Neutrophil (primary cell): ENCODE measurements at regions not wholly inside any gene's neighbourhood (a gene's known extent, or its start where the extent isn't known, plus 50 kb on each side); places are given as distances from the start of the nearest gene placed in this dataset.

ENCODE experiments used
- H3K27ac ChIP-seq: fragments of 200-600 bp; sonication (generic); 2 replicates; pipeline ENCODE4 v1.5.1; 2016; ENCODE audit warnings: mild to moderate bottlenecking, moderate library complexity
- H3K27me3 ChIP-seq: fragments of 200-600 bp; sonication (generic); 2 replicates; pipeline ENCODE4 v1.6.0; 2016; ENCODE audit warnings: mild to moderate bottlenecking
- H3K36me3 ChIP-seq: fragments of 200-600 bp; sonication (generic); 2 replicates; pipeline ENCODE4 v1.5.1; 2017
- H3K4me1 ChIP-seq, 2 experiments: fragments of 200-600 bp in 1 of 2; sonication (generic) in 1 of 2; 1 replicate in 1 of 2; 2 replicates in 1 of 2; pipeline versions ENCODE4 v1.5.1 to v1.6.1; 2013 to 2016; ENCODE audit warnings: low read depth in 1 of 2, low read length in 1 of 2, mild to moderate bottlenecking in 1 of 2, moderate library complexity in 1 of 2; ENCODE audit not compliant: control insufficient read depth in 1 of 2, insufficient read depth in 1 of 2
- H3K4me3 ChIP-seq, 2 experiments: fragments of 200-600 bp in 1 of 2; sonication (generic) in 1 of 2; 1 replicate in 1 of 2; 2 replicates in 1 of 2; pipeline ENCODE4 v1.5.1; 2013 to 2016; ENCODE audit warnings: low read depth in 1 of 2, low read length in 1 of 2, mild to moderate bottlenecking in 1 of 2, moderate library complexity in 1 of 2
- H3K9me3 ChIP-seq: fragments of 200-600 bp; sonication (generic); 2 replicates; pipeline ENCODE4 v1.5.1; 2016
- CTCF ChIP-seq: fragments of 200-600 bp; sonication (generic); IDR thresholded peaks from 2 replicates; pipeline ENCODE4 v1.5.1; 2016; ENCODE audit warnings: antibody characterized with exemption

DNA sequence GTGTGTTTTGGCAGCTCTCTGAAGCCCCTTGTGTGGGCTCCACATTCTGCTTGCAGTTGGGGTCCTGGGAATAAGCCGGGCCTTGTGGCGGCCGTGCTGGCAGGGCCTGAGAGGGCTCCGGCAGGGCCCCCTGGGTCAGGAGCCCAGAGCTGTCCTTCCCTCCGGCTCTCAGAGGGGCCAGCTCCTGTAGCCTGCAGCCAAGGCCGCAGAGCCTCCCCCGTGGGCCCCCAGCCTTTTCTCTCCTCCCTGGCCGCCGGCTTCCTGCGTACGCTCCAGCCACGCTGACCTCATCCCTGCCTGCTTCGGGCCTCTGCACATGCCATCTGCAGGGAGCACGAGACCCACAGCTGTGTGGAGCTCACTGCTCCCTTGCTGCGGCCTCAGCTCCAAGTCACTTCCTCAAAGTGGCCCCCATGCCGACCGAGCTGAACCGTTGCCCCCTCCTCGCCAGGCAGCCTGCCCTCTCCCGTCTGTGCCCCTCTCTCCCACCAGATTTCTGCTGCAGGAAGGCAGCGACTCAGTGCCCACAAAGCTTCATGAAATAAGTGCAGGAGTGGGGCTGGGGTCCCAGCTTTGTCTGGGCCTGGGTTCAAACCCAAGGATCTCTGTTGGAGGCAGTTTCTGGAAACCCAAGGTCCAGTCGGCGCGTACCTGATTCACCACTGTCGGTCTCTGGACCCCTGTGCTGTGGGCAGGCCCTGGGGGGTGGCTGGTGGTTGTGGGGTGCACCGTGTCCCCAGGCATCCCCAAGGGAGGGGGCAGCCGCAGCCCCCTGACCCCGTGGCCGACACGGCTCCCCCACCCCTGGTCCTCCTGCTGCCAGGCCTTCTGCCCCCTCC, 57.1 kb upstream of the NKX1-1 start:
- Histone ChIP-seq H3K4me3 (no peak overlapping the region), H3K27me3 (peaks cover 51% of the 10 kb centered on the region), H3K9me3 (no peaks in the 10 kb centered on the region), H3K36me3 (no peaks in the 10 kb centered on the region), H3K27ac (no peak overlapping the region), H3K4me1 (no peaks in the 10 kb centered on the region)
- no peak for TF ChIP-seq CTCF

DNA sequence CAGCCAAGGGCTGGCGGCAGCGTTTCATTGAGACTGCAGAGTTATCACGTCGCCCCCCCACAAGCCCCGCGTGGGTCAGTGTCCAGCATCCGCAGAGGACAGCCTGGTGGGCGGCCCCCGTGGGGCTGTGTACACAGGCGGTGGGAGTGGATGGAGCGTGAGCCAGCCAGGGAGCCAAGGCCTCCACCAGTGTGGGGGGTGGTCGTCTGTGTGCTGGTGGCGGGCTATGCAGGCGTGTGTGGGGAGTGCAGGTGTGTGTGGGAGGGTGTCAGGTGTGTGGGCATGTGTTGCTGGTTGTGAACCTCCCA, 56.5 kb upstream of the NKX1-1 start:
- no peak overlapping the region for H3K27ac ChIP-seq
- no peaks in the 10 kb centered on the region for H3K4me1 ChIP-seq
- no peaks in the 10 kb centered on the region for H3K36me3 ChIP-seq
- H3K9me3 ChIP-seq: no peaks in the 10 kb centered on the region
- TF ChIP-seq CTCF: no peak
- no peak overlapping the region for H3K4me3 ChIP-seq
- peaks cover 54% of the 10 kb centered on the region for H3K27me3 ChIP-seq

DNA sequence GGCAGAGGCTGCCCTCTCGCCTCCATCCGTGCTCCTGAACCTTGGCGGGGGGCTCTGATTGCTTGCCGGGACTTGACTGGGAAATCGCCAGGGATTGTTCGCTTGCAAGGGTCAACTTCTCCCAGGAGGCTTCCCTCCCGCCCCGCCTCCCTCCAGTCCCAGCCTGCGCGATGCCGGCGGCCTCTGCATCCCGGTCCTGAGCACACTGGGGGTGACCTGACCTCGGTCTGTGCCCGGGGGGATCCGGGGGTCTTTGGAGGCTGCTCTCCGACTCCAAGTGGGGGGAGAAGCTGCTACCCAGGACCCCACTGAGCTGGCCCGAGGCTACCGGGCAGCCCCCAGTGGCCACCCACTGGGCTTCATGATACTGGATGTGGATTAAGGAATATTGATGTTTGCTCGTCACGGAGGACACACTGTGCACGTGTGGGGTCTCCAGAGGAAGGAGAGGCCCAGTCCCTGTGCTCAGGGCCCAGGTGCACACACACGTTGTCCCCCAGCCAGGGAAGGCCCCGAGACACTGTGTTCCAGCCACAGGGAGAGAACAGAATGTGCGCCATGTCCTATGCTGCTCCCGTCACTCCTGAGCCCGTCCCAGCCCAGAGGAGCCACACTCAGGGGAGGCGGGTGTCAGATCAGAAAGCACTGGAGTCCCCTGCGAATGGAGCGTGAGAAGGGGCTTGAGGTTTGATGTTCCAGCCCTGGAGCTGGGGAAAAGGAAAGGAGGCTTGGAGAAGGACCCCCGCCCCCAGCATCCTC, 55.9 kb upstream of the NKX1-1 start:
- no peaks in the 10 kb centered on the region for H3K4me1 ChIP-seq
- no peak for TF ChIP-seq CTCF
- H3K9me3 ChIP-seq: no peaks in the 10 kb centered on the region
- peaks cover 59% of the 10 kb centered on the region for H3K27me3 ChIP-seq
- H3K27ac ChIP-seq: no peak overlapping the region
- H3K36me3 ChIP-seq: no peaks in the 10 kb centered on the region
- no peak overlapping the region for H3K4me3 ChIP-seq

- Histone ChIP-seq H3K4me1 (no peaks in the 10 kb centered on the region), H3K36me3 (no peaks in the 10 kb centered on the region), H3K27ac (no peak overlapping the region), H3K27me3 (peaks cover 62% of the 10 kb centered on the region), H3K9me3 (no peaks in the 10 kb centered on the region), H3K4me3 (no peak overlapping the region)
- TF ChIP-seq CTCF: no peak
These were observed 55.0 kb upstream of the NKX1-1 start for GRCh38 chr4:1460967-1461868.

DNA sequence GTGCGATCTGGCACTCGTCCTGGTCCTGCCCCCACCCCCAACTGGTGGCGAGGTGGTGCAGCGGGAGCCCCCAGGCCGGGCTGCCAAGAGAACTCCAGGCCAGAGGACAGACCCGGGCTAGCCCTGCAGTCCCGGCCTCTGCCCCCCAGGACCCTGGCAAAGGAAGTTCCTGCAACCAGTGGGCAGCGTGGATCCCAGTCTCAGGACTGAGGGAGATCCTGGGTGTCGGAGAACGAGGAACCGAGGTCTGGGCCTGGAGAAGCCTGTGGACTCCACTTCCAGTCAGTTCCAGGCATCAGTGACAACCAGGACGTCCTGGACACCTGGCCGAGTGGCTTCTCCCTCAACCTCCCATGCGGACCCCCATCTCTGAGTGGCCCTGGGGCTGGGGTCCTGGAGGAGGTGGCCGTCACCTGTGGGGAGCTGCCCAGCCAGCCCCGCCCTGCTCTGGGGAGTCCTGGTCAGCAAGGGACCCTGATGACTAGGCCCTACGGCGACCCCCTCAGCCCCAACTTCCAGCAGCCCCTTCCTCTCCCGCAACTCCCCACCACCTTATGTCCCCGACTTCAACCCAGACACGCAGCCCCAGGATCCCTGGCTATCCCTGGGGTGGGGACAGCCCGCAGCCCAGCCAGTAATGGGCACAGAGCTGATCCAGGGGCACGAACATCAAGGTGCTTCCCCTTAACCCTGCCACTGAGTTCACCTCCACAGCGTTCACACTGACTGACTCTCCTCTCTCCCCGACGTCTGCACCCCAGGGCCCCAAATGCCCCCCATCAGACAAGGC, 53.7 kb upstream of the NKX1-1 start:
- no peak for TF ChIP-seq CTCF
- H3K4me1 ChIP-seq: no peaks in the 10 kb centered on the region
- H3K9me3 ChIP-seq: no peaks in the 10 kb centered on the region
- H3K36me3 ChIP-seq: no peaks in the 10 kb centered on the region
- H3K27ac ChIP-seq: no peak overlapping the region
- H3K27me3 ChIP-seq: peaks cover 62% of the 10 kb centered on the region
- no peak overlapping the region for H3K4me3 ChIP-seq
